SK-N-SH (cell line): ENCODE measurements at regions not wholly inside any gene's neighbourhood (a gene's known extent, or its start where the extent isn't known, plus 50 kb on each side); places are given as distances from the start of the nearest gene placed in this dataset.

Experiments
- CTCF ChIA-PET: fragments of 300-600, 350-600 bp; formaldehyde crosslinking; extraction: SDS; loops from one replicate; lab custom pipeline; 2021; lab: Yijun Ruan, JAX
- POLR2A ChIA-PET: fragments of 350-600 bp; sonication (Branson Sonifier 250); formaldehyde crosslinking; extraction: SDS; loops from one replicate; lab custom pipeline; 2020; ENCODE audit warnings: antibody characterized with exemption, inconsistent platforms; lab: Yijun Ruan, JAX
- DNase-seq: peaks from one replicate; pipeline ENCODE4 v3.0.0; 2012
- H2AFZ ChIP-seq: fragments of 200-600 bp; sonication (generic); 2 replicates; pipeline ENCODE4 v1.8.1; 2016; ENCODE audit warnings: antibody characterized with exemption, mild to moderate bottlenecking, low read depth
- H3F3A ChIP-seq: fragments of 200-600 bp; sonication (generic); replicated peaks from 2 replicates; pipeline ENCODE3; 2016; ENCODE audit warnings: antibody characterized with exemption, mild to moderate bottlenecking; ENCODE audit not compliant: insufficient read depth
- H3K27ac ChIP-seq, 2 experiments: fragments of 200-500 bp in 1 of 2; fragments of 200-600 bp in 1 of 2; sonication (Bioruptor generic) in 1 of 2; sonication (generic), shearing (Covaris generic) in 1 of 2; 2 replicates each; pipeline versions ENCODE4 v1.5.1 to v1.6.1; 2014 to 2016; ENCODE audit warnings: low read depth in 2 of 2, inconsistent platforms in 1 of 2, low read length in 1 of 2, mild to moderate bottlenecking in 1 of 2, mixed read lengths in 1 of 2
- H3K27me3 ChIP-seq: fragments of 200-600 bp; sonication (generic), shearing (Covaris generic); 2 replicates; pipeline ENCODE4 v1.6.1; 2016; ENCODE audit warnings: mixed run types; ENCODE audit not compliant: insufficient read depth
- H3K36me3 ChIP-seq, 2 experiments: fragments of 200-500 bp in 1 of 2; fragments of 200-600 bp in 1 of 2; sonication (Bioruptor generic) in 1 of 2; sonication (generic) in 1 of 2; replicated peaks in 1 of 2; 2 replicates each; pipeline versions ENCODE3 to v1.5.1; 2014 to 2016; ENCODE audit warnings: low read length in 1 of 2, mild to moderate bottlenecking in 1 of 2; ENCODE audit not compliant: insufficient read depth in 2 of 2, control insufficient read depth in 1 of 2
- H3K4me1 ChIP-seq, 2 experiments: fragments of 200-500 bp in 1 of 2; fragments of 200-600 bp in 1 of 2; sonication (Bioruptor generic) in 1 of 2; sonication (generic), shearing (Covaris generic) in 1 of 2; 2 replicates each; pipeline versions ENCODE4 v1.5.1 to v1.6.1; 2014 to 2016; ENCODE audit warnings: low read depth in 1 of 2, low read length in 1 of 2, mixed run types in 1 of 2; ENCODE audit not compliant: insufficient read depth in 2 of 2, control insufficient read depth in 1 of 2
- H3K4me2 ChIP-seq: fragments of 200-600 bp; sonication (generic), shearing (Covaris generic); 2 replicates; pipeline ENCODE4 v1.6.1; 2017; ENCODE audit warnings: mixed run types
- H3K4me3 ChIP-seq, 2 experiments: fragments of 200-500 bp in 1 of 2; fragments of 200-600 bp in 1 of 2; sonication (Bioruptor generic) in 1 of 2; sonication (generic), shearing (Covaris generic) in 1 of 2; 2 replicates each; pipeline versions ENCODE4 v1.5.1 to v1.8.1; 2014 to 2016; ENCODE audit warnings: low read depth in 2 of 2, inconsistent platforms in 1 of 2, low read length in 1 of 2, mild to moderate bottlenecking in 1 of 2, mixed read lengths in 1 of 2, moderate library complexity in 1 of 2
- H3K79me2 ChIP-seq: fragments of 200-600 bp; sonication (generic); 2 replicates; pipeline ENCODE4 v1.8.1; 2017; ENCODE audit warnings: mild to moderate bottlenecking; ENCODE audit not compliant: insufficient read depth
- H3K9ac ChIP-seq: fragments of 200-600 bp; sonication (generic); 2 replicates; pipeline ENCODE4 v1.6.1; 2017; ENCODE audit warnings: mixed run types
- H3K9me2 ChIP-seq: fragments of 200-600 bp; sonication (generic); 2 replicates; pipeline ENCODE4 v1.6.1; 2017; ENCODE audit warnings: mixed run types
- H3K9me3 ChIP-seq: fragments of 200-600 bp; sonication (generic); 2 replicates; pipeline ENCODE4 v1.6.1; 2017; ENCODE audit warnings: mixed run types, mild to moderate bottlenecking, moderate library complexity
- H4K20me1 ChIP-seq: fragments of 200-600 bp; sonication (generic); 2 replicates; pipeline ENCODE4 v1.6.1; 2017; ENCODE audit warnings: mild to moderate bottlenecking, mixed run types; ENCODE audit not compliant: insufficient read depth
- CHD2 ChIP-seq: fragments of 150-350 bp; IDR thresholded peaks from 2 replicates; pipeline ENCODE4 v1.6.1; 2018; ENCODE audit warnings: low read length; ENCODE audit not compliant: partially characterized antibody
- EP300 ChIP-seq, 2 experiments: IDR thresholded peaks; 2 replicates each; pipeline versions ENCODE4 v1.4.0 to v1.6.1; 2012; ENCODE audit warnings: borderline replicate concordance in 1 of 2, low read depth in 1 of 2, low read length in 1 of 2
- FOSL2 ChIP-seq: IDR thresholded peaks from 2 replicates; pipeline ENCODE4 v1.4.0; 2012; ENCODE audit warnings: low read depth, mild to moderate bottlenecking, moderate library complexity, borderline replicate concordance
- FOXJ3 ChIP-seq: sonication (generic); formaldehyde crosslinking; IDR thresholded peaks from 2 replicates; pipeline ENCODE4 v1.5.1; 2020; ENCODE audit warnings: mild to moderate bottlenecking, missing genetic modification reagents
- GATA2 ChIP-seq: sonication (generic); formaldehyde crosslinking; IDR thresholded peaks from 2 replicates; pipeline ENCODE4 v1.5.0; 2020; ENCODE audit warnings: mild to moderate bottlenecking, missing genetic modification reagents
- JUND ChIP-seq: IDR thresholded peaks from 2 replicates; pipeline ENCODE4 v1.4.0; 2012
- MAX ChIP-seq: IDR thresholded peaks from 2 replicates; pipeline ENCODE4 v1.4.0; 2012; ENCODE audit warnings: low read depth
- NFIC ChIP-seq: IDR thresholded peaks from 2 replicates; pipeline ENCODE4 v1.4.0; 2012; ENCODE audit warnings: borderline replicate concordance
- NRF1 ChIP-seq: IDR thresholded peaks from 2 replicates; pipeline ENCODE4 v1.6.1; 2012; ENCODE audit warnings: low read depth, mild to moderate bottlenecking, low read length
- PBX3 ChIP-seq: IDR thresholded peaks from 2 replicates; pipeline ENCODE4; 2012
- POLR2AphosphoS5 ChIP-seq: IDR thresholded peaks from 2 replicates; pipeline ENCODE4 v1.6.1; 2012; ENCODE audit warnings: low read depth, low read length
- RAD21 ChIP-seq: IDR thresholded peaks from 2 replicates; pipeline ENCODE4 v1.6.1; 2012; ENCODE audit warnings: mild to moderate bottlenecking, low read length
- RCOR1 ChIP-seq: fragments of 150-350 bp; IDR thresholded peaks from 2 replicates; pipeline ENCODE4 v1.6.1; 2017; ENCODE audit warnings: antibody characterized with exemption, low read length
- REST ChIP-seq: IDR thresholded peaks from 2 replicates; pipeline ENCODE4 v1.6.1; 2012; ENCODE audit warnings: mild to moderate bottlenecking, low read depth, low read length, moderate library complexity
- RFX5 ChIP-seq: IDR thresholded peaks from 2 replicates; pipeline ENCODE4 v1.6.1; 2012; ENCODE audit warnings: mild to moderate bottlenecking, improper control_type of control experiment, low read length
- SMC3 ChIP-seq: IDR thresholded peaks from 2 replicates; pipeline ENCODE4 v1.6.1; 2012; ENCODE audit warnings: low read depth, low read length, improper control_type of control experiment
- TAF1 ChIP-seq: IDR thresholded peaks from 2 replicates; pipeline ENCODE4 v1.6.1; 2012; ENCODE audit warnings: low read depth, mild to moderate bottlenecking, low read length, moderate library complexity, borderline replicate concordance
- USF1 ChIP-seq: IDR thresholded peaks from 2 replicates; pipeline ENCODE4 v1.4.0; 2012; ENCODE audit warnings: low read depth, borderline replicate concordance
- USF2 ChIP-seq: fragments of 150-350 bp; IDR thresholded peaks from 2 replicates; pipeline ENCODE4 v1.6.1; 2017; ENCODE audit warnings: antibody characterized with exemption, low read length, low read depth, borderline replicate concordance
- ZBTB33 ChIP-seq: IDR thresholded peaks from 2 replicates; pipeline ENCODE4 v1.4.0; 2012; ENCODE audit warnings: low read depth, borderline replicate concordance
- WGBS: methylation state at CpG from one replicate; pipeline ENCODE4 v1.1.6; 2017; ENCODE audit warnings: low lambda C conversion rate; 5-methylcytosine and 5-hydroxymethylcytosine counted together

GRCh38 chr1:73382966-73383365, 815.0 kb downstream of the LRRIQ3 start:
- TF ChIP-seq ZBTB33 (no peak), RAD21 (no peak), REST (no peak), NRF1 (no peak), FOXJ3 (CRISPR knock-in tag) (no peak), JUND (no peak), CHD2 (no peak), GATA2 (CRISPR knock-in tag) (no peak), PBX3 (no peak), SMC3 (no peak)
- TF ChIP-seq, all 33 proteins: peak for 0
- H2AFZ ChIP-seq = no peak overlapping the region
- POLR2A ChIA-PET = no interaction called here
- no peaks in the 10 kb centered on the region; the same call in 1 of the 2 replicates for H3K9me3 ChIP-seq
- CTCF ChIA-PET = no interaction called here
- H3K4me1 ChIP-seq = no peaks in the 10 kb centered on the region
- H3K9me2 ChIP-seq = no peaks in the 10 kb centered on the region
- H3K36me3 ChIP-seq = no peaks in the 10 kb centered on the region
- H4K20me1 ChIP-seq = no peaks in the 10 kb centered on the region
- H3K4me2 ChIP-seq = no peak overlapping the region
- WGBS = 38% methylated on average over 3 of the region's 3 CpGs
- no peak overlapping the region for H3K4me3 ChIP-seq
- H3F3A ChIP-seq = no peaks in the 10 kb centered on the region
- no peaks in the 10 kb centered on the region for H3K27me3 ChIP-seq
- H3K27ac ChIP-seq = no peak overlapping the region
- DNase-seq = no peak
- H3K79me2 ChIP-seq = no peaks in the 10 kb centered on the region
- H3K9ac ChIP-seq = no peak overlapping the region

- H3K36me3 ChIP-seq = no peaks in the 10 kb centered on the region
- H3K9ac ChIP-seq = no peak overlapping the region
- H3F3A ChIP-seq = no peaks in the 10 kb centered on the region
- WGBS = 35% methylated on average over 5 of the region's 5 CpGs
- no peaks in the 10 kb centered on the region for H3K79me2 ChIP-seq
- H3K9me3 ChIP-seq = 0 out of 2 replicates have a peak, but pooled peaks cover 3% of the 10 kb centered on the region
- ChIA-PET CTCF (no interaction called here), POLR2A (no interaction called here)
- H3K27me3 ChIP-seq = no peaks in the 10 kb centered on the region
- H4K20me1 ChIP-seq = no peaks in the 10 kb centered on the region
- no peaks in the 10 kb centered on the region for H3K9me2 ChIP-seq
- H3K4me1 ChIP-seq = no peaks in the 10 kb centered on the region
- no peak overlapping the region for H3K4me3 ChIP-seq
- H3K27ac ChIP-seq = no peak overlapping the region
- no peak overlapping the region for H3K4me2 ChIP-seq
- H2AFZ ChIP-seq = no peak overlapping the region
- no peak for DNase-seq
- TF ChIP-seq MAX (no peak), FOSL2 (no peak), EP300 (IDR thresholded peaks at IDR 0.05; ENCODE audit: borderline replicate concordance in 1 of 2, low read depth in 1 of 2, low read length in 1 of 2) (no peak), POLR2AphosphoS5 (no peak), RCOR1 (no peak), NFIC (no peak), RFX5 (no peak), USF1 (no peak), USF2 (no peak), JUND (no peak), TAF1 (no peak)
These were observed 831.1 kb downstream of the LRRIQ3 start for GRCh38 chr1:73366734-73367413.
